Panc1 (cell line): ENCODE measurements at regions not wholly inside any gene's neighbourhood (a gene's known extent, or its start where the extent isn't known, plus 50 kb on each side); places are given as distances from the start of the nearest gene placed in this dataset.

ENCODE experiments used
- ATAC-seq: fragments of 200-7000 bp; cut with Tn5 transposase; 2 replicates; pipeline ENCODE4 v1.9.1; 2020; ENCODE audit warnings: mild to moderate bottlenecking, moderate library complexity
- BruUV-seq: library from RNA; stranded (reverse); fragments of 400-500 nt; replicated peaks from 2 replicates; lab custom pipeline; 2021; lab: Mats Ljungman, UMichigan
- CTCF ChIA-PET: fragments of 300-600 bp; sonication (Branson Sonifier 250); formaldehyde crosslinking; loops from one replicate; lab custom pipeline; 2022; ENCODE audit warnings: antibody characterized with exemption; lab: Charles Lee
- POLR2A ChIA-PET: fragments of 300-600 bp; sonication (Branson Sonifier 250); formaldehyde crosslinking; loops from one replicate; lab custom pipeline; 2022; ENCODE audit warnings: antibody characterized with exemption; lab: Charles Lee
- DNase-seq: peaks from one replicate; pipeline ENCODE4 v3.0.0-alpha.2; 2010; ENCODE audit warnings: low read depth, low spot score
- H3K27ac ChIP-seq: 2 replicates; pipeline ENCODE4 v1.5.1; 2011; ENCODE audit warnings: mild to moderate bottlenecking, low read length, inconsistent platforms
- H3K27me3 ChIP-seq: fragments of 200-500 bp; sonication (Bioruptor generic); 2 replicates; pipeline ENCODE4 v1.6.0; 2014; ENCODE audit warnings: low read length, inconsistent platforms; ENCODE audit not compliant: control insufficient read depth, insufficient read depth
- H3K36me3 ChIP-seq: fragments of 200-500 bp; sonication (Bioruptor generic); 2 replicates; pipeline ENCODE4 v1.5.1; 2014; ENCODE audit warnings: inconsistent platforms, mild to moderate bottlenecking, low read length, moderate library complexity; ENCODE audit not compliant: control insufficient read depth, insufficient read depth
- H3K4me1 ChIP-seq: 2 replicates; pipeline ENCODE4 v1.5.1; 2011; ENCODE audit warnings: inconsistent platforms, mild to moderate bottlenecking, low read length, moderate library complexity; ENCODE audit not compliant: control insufficient read depth, insufficient read depth
- H3K4me3 ChIP-seq, 2 experiments: 2 replicates each; pipeline ENCODE4 v1.5.1; 2011 to 2012; ENCODE audit warnings: low read depth in 2 of 2, low read length in 2 of 2, mild to moderate bottlenecking in 2 of 2, inconsistent platforms in 1 of 2, moderate library complexity in 1 of 2
- H3K9me3 ChIP-seq: fragments of 200-500 bp; sonication (Bioruptor generic); 2 replicates; pipeline ENCODE4 v1.5.1; 2014; ENCODE audit warnings: low read depth, mild to moderate bottlenecking, inconsistent platforms, low read length, moderate library complexity; ENCODE audit not compliant: control insufficient read depth, insufficient read depth
- POLR2AphosphoS5 ChIP-seq: IDR thresholded peaks from 2 replicates; pipeline ENCODE4 v1.6.1; 2012; ENCODE audit warnings: mild to moderate bottlenecking, low read depth, low read length, moderate library complexity
- SIN3A ChIP-seq: IDR thresholded peaks from 2 replicates; pipeline ENCODE4 v1.6.1; 2012; ENCODE audit warnings: low read depth, mild to moderate bottlenecking, low read length, moderate library complexity, borderline replicate concordance; ENCODE audit not compliant: insufficient read depth
- TCF7L2 ChIP-seq: IDR thresholded peaks from 2 replicates; pipeline ENCODE4 v1.6.1; 2011; ENCODE audit warnings: mild to moderate bottlenecking, low read depth, low read length, inconsistent platforms
- in situ Hi-C: cut with HindIII; loops from 2 replicates; pipeline ENCODE4 v1.10.0; 2016; ENCODE audit warnings: low sequenced_read_pairs, low pct_unique_long_range_greater_than_20kb
- intact Hi-C: fragments of 100-400 bp; cut with micrococcal nuclease; formaldehyde crosslinking; loops from one replicate; pipeline ENCODE4 v1.10.0; 2022; ENCODE audit not compliant: unreplicated experiment
- TF ChIP-seq, protein P1 (sequence below), 2 experiments: IDR thresholded peaks; 2 replicates each; pipeline ENCODE4 v1.6.1; 2011 to 2012; ENCODE audit warnings: low read depth in 2 of 2, control low read depth in 1 of 2, low read length in 1 of 2, mild to moderate bottlenecking in 1 of 2, moderate library complexity in 1 of 2; ENCODE audit not compliant: insufficient read depth in 1 of 2
- TF ChIP-seq, protein P2 (sequence below): fragments of 450-650 bp; IDR thresholded peaks from 2 replicates; pipeline ENCODE4 v1.5.1; 2017; ENCODE audit warnings: mild to moderate bottlenecking

DNA sequence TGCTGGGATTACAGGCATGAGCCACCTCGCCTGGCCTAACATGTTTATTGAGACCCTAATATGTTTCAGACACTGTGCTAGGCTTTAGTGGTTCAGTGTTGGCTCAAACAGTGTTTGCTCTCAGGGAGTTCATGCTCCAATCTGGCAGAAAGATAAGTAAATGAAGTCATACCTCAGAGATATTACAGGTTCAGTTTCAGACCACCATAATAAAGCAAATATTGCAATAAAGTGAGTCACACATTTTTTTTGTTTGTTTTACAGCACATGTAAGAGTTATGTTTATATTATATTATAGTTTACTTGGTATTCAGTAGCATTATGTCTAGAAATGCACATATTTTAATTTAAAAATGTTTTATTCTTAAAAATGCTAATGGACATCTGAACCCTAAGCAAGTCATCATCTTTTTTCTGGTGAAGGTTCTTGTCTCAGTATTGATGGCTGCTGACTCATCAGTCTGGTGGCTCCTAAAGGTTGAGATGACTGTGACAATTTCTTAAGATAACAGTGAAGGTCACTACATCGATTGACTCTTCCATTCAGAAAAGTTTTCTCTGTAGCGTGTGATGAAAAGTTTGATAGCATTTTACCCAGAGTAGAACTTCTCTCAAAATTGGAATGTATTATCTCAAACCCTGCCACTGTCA, 243.0 kb upstream of the ANO5 start:
- Histone ChIP-seq H3K36me3 (no peaks in the 10 kb centered on the region), H3K9me3 (no peaks in the 10 kb centered on the region), H3K4me1 (no peaks in the 10 kb centered on the region), H3K4me3 (no peak overlapping the region), H3K27me3 (no peaks in the 10 kb centered on the region), H3K27ac (no peak overlapping the region)
- intact Hi-C loops = no loop called here
- no peak for TF ChIP-seq TCF7L2
- no peak for TF ChIP-seq SIN3A
- no peak for TF ChIP-seq POLR2AphosphoS5
- ATAC-seq (no peak), DNase-seq (peak; percentile 2)
- ChIA-PET POLR2A (no interaction called here), CTCF (no interaction called here)
- no TSS peak for BruUV-seq
- in situ Hi-C loops = no loop called here

DNA sequence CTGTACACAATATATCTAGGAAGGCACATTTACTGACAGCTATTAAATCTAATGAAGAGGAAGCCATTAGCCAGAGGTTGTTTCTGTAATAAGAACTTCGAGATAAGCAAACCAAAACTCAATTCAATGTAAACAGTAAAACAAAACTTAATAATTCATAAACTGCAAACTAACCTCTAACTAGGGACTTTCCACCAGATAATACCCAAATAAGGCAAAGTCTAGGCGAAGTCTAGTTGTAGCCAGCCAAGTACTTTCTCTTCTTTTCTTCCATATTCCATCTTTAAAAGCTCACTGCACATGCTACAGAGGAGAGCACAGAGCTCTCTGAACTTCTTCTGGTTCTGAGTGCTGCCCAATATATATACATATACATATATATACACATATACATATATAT, 229.9 kb upstream of the ANO5 start:
- Histone ChIP-seq H3K36me3 (no peaks in the 10 kb centered on the region), H3K4me3 (no peak overlapping the region), H3K27me3 (no peaks in the 10 kb centered on the region), H3K27ac (no peak overlapping the region), H3K9me3 (no peaks in the 10 kb centered on the region), H3K4me1 (no peaks in the 10 kb centered on the region)
- TF ChIP-seq POLR2AphosphoS5 (no peak), SIN3A (no peak), TCF7L2 (no peak)
- TF ChIP-seq, protein P1, sequence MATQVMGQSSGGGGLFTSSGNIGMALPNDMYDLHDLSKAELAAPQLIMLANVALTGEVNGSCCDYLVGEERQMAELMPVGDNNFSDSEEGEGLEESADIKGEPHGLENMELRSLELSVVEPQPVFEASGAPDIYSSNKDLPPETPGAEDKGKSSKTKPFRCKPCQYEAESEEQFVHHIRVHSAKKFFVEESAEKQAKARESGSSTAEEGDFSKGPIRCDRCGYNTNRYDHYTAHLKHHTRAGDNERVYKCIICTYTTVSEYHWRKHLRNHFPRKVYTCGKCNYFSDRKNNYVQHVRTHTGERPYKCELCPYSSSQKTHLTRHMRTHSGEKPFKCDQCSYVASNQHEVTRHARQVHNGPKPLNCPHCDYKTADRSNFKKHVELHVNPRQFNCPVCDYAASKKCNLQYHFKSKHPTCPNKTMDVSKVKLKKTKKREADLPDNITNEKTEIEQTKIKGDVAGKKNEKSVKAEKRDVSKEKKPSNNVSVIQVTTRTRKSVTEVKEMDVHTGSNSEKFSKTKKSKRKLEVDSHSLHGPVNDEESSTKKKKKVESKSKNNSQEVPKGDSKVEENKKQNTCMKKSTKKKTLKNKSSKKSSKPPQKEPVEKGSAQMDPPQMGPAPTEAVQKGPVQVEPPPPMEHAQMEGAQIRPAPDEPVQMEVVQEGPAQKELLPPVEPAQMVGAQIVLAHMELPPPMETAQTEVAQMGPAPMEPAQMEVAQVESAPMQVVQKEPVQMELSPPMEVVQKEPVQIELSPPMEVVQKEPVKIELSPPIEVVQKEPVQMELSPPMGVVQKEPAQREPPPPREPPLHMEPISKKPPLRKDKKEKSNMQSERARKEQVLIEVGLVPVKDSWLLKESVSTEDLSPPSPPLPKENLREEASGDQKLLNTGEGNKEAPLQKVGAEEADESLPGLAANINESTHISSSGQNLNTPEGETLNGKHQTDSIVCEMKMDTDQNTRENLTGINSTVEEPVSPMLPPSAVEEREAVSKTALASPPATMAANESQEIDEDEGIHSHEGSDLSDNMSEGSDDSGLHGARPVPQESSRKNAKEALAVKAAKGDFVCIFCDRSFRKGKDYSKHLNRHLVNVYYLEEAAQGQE (IDR thresholded peaks at IDR 0.05; ENCODE audit: insufficient read depth in 1 of 2, low read depth in 2 of 2, low read length in 1 of 2) = no peak
- TF ChIP-seq, protein P2, sequence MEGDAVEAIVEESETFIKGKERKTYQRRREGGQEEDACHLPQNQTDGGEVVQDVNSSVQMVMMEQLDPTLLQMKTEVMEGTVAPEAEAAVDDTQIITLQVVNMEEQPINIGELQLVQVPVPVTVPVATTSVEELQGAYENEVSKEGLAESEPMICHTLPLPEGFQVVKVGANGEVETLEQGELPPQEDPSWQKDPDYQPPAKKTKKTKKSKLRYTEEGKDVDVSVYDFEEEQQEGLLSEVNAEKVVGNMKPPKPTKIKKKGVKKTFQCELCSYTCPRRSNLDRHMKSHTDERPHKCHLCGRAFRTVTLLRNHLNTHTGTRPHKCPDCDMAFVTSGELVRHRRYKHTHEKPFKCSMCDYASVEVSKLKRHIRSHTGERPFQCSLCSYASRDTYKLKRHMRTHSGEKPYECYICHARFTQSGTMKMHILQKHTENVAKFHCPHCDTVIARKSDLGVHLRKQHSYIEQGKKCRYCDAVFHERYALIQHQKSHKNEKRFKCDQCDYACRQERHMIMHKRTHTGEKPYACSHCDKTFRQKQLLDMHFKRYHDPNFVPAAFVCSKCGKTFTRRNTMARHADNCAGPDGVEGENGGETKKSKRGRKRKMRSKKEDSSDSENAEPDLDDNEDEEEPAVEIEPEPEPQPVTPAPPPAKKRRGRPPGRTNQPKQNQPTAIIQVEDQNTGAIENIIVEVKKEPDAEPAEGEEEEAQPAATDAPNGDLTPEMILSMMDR = no peak
- no TSS peak for BruUV-seq
- no peak for ATAC-seq
- in situ Hi-C loops (no loop called here), intact Hi-C loops (no loop called here)
- CTCF ChIA-PET = no interaction called here
- no peak for DNase-seq
- POLR2A ChIA-PET = no interaction called here

DNA sequence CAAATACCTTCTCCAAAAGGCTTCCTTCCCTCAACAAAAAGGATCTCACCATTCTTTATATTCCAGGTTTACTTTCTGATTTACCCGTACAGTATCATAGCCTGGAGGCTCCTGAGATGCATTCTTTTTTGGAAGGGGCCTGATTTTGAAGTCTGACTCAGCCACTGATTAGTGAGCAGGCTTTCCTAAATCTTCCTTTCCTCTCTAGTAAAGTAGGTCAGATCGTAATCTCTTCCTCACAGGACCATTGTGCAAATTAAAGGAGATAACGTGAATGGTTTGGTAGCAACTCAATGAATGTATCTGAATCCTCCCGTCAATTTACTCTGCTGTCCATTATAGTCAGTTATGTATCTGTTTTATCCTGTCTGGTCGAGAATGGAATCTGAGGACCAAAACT, 227.7 kb upstream of the ANO5 start:
- ATAC-seq (no peak), DNase-seq (no peak)
- in situ Hi-C loops = no loop called here
- H3K9me3 ChIP-seq = no peaks in the 10 kb centered on the region
- ChIA-PET POLR2A (no interaction called here), CTCF (no interaction called here)
- H3K27ac ChIP-seq = no peak overlapping the region
- BruUV-seq = no TSS peak
- no peak for TF ChIP-seq TCF7L2
- TF ChIP-seq, protein P2 = no peak
- no peak for TF ChIP-seq POLR2AphosphoS5
- H3K27me3 ChIP-seq = no peaks in the 10 kb centered on the region
- H3K36me3 ChIP-seq = no peaks in the 10 kb centered on the region
- no peak overlapping the region for H3K4me3 ChIP-seq
- no peaks in the 10 kb centered on the region for H3K4me1 ChIP-seq
- intact Hi-C loops = no loop called here
